HUES48 (cell line): ENCODE measurements at regions not wholly inside any gene's neighbourhood (a gene's known extent, or its start where the extent isn't known, plus 50 kb on each side); places are given as distances from the start of the nearest gene placed in this dataset.

Source experiments
- H3K27ac ChIP-seq: one replicate; pipeline ENCODE4 v1.7.0; 2013; ENCODE audit warnings: low read depth, low read length, inconsistent platforms
- H3K27me3 ChIP-seq: 2 replicates; pipeline ENCODE4 v1.6.1; 2013; ENCODE audit warnings: mild to moderate bottlenecking, low read length; ENCODE audit not compliant: control insufficient read depth, insufficient read depth
- H3K36me3 ChIP-seq: 2 replicates; pipeline ENCODE4 v1.6.1; 2013; ENCODE audit warnings: low read length; ENCODE audit not compliant: control insufficient read depth, insufficient read depth
- H3K4me1 ChIP-seq: 2 replicates; pipeline ENCODE4 v1.6.1; 2013; ENCODE audit warnings: mild to moderate bottlenecking, low read length; ENCODE audit not compliant: control insufficient read depth, insufficient read depth
- H3K4me3 ChIP-seq: 2 replicates; pipeline ENCODE4 v1.5.1; 2013; ENCODE audit warnings: mild to moderate bottlenecking, low read depth, low read length
- H3K9ac ChIP-seq: 2 replicates; pipeline ENCODE4 v1.6.1; 2013; ENCODE audit warnings: mild to moderate bottlenecking, low read depth, low read length, moderate library complexity
- H3K9me3 ChIP-seq: 2 replicates; pipeline ENCODE4 v1.6.1; 2013; ENCODE audit warnings: low read length; ENCODE audit not compliant: control insufficient read depth, insufficient read depth

GRCh38 chr13:104389691-104390090 is 1323.5 kb upstream of the SLC10A2 start:
- no peak overlapping the region for H3K27ac ChIP-seq
- no peak overlapping the region for H3K4me3 ChIP-seq
- H3K36me3 ChIP-seq, result no peaks in the 10 kb centered on the region
- no peaks in the 10 kb centered on the region for H3K4me1 ChIP-seq
- peaks cover 21% of the 10 kb centered on the region for H3K9me3 ChIP-seq
- no peaks in the 10 kb centered on the region for H3K27me3 ChIP-seq
- H3K9ac ChIP-seq, result no peak overlapping the region

- Histone ChIP-seq H3K36me3 (no peaks in the 10 kb centered on the region), H3K27ac (no peak overlapping the region), H3K4me1 (0 out of 2 replicates have a peak, but pooled peaks cover 3% of the 10 kb centered on the region), H3K4me3 (no peak overlapping the region), H3K9ac (no peak overlapping the region), H3K27me3 (no peaks in the 10 kb centered on the region), H3K9me3 (peaks cover 21% of the 10 kb centered on the region)
These were observed 1321.3 kb upstream of the SLC10A2 start for GRCh38 chr13:104387510-104387909.

- no peak overlapping the region for H3K4me3 ChIP-seq
- no peak overlapping the region for H3K9ac ChIP-seq
- no peaks in the 10 kb centered on the region for H3K36me3 ChIP-seq
- H3K27me3 ChIP-seq, result no peaks in the 10 kb centered on the region
- peaks cover 21% of the 10 kb centered on the region for H3K9me3 ChIP-seq
- H3K4me1 ChIP-seq, result 0 out of 2 replicates have a peak, but pooled peaks cover 6% of the 10 kb centered on the region
- H3K27ac ChIP-seq, result no peak overlapping the region
These were observed 1319.2 kb upstream of the SLC10A2 start for GRCh38 chr13:104385404-104385803.

GRCh38 chr13:104382951-104383350 is 1316.7 kb upstream of the SLC10A2 start:
- Histone ChIP-seq H3K4me1 (0 out of 2 replicates have a peak, but pooled peaks cover 6% of the 10 kb centered on the region), H3K9ac (no peak overlapping the region), H3K27me3 (no peaks in the 10 kb centered on the region), H3K36me3 (no peaks in the 10 kb centered on the region), H3K27ac (no peak overlapping the region), H3K9me3 (peaks cover 5% of the 10 kb centered on the region; the same call in 1 of the 2 replicates), H3K4me3 (no peak overlapping the region)

- H3K4me1 ChIP-seq, result no peaks in the 10 kb centered on the region
- no peaks in the 10 kb centered on the region for H3K36me3 ChIP-seq
- H3K27ac ChIP-seq, result no peak overlapping the region
- H3K4me3 ChIP-seq, result no peak overlapping the region
- no peaks in the 10 kb centered on the region for H3K9me3 ChIP-seq
- H3K9ac ChIP-seq, result no peak overlapping the region
- H3K27me3 ChIP-seq, result no peaks in the 10 kb centered on the region
These were observed 1310.4 kb upstream of the SLC10A2 start for GRCh38 chr13:104376588-104376987.

GRCh38 chr13:104375614-104376013 is 1309.4 kb upstream of the SLC10A2 start:
- Histone ChIP-seq H3K4me3 (no peak overlapping the region), H3K36me3 (no peaks in the 10 kb centered on the region), H3K4me1 (no peaks in the 10 kb centered on the region), H3K9me3 (no peaks in the 10 kb centered on the region), H3K27ac (no peak overlapping the region), H3K27me3 (no peaks in the 10 kb centered on the region), H3K9ac (no peak overlapping the region)

GRCh38 chr13:104372095-104372655 is 1306.0 kb upstream of the SLC10A2 start:
- Histone ChIP-seq H3K4me1 (no peaks in the 10 kb centered on the region), H3K9ac (no peak overlapping the region), H3K36me3 (no peaks in the 10 kb centered on the region), H3K27me3 (no peaks in the 10 kb centered on the region), H3K9me3 (no peaks in the 10 kb centered on the region), H3K4me3 (no peak overlapping the region), H3K27ac (no peak overlapping the region)

GRCh38 chr13:104365430-104365829 is 1299.2 kb upstream of the SLC10A2 start:
- Histone ChIP-seq H3K27ac (no peak overlapping the region), H3K36me3 (no peaks in the 10 kb centered on the region), H3K4me1 (no peaks in the 10 kb centered on the region), H3K9ac (no peak overlapping the region), H3K4me3 (no peak overlapping the region), H3K9me3 (no peaks in the 10 kb centered on the region), H3K27me3 (no peaks in the 10 kb centered on the region)

- H3K27ac ChIP-seq, result no peak overlapping the region
- H3K4me3 ChIP-seq, result no peak overlapping the region
- no peaks in the 10 kb centered on the region for H3K9me3 ChIP-seq
- H3K27me3 ChIP-seq, result no peaks in the 10 kb centered on the region
- H3K36me3 ChIP-seq, result no peaks in the 10 kb centered on the region
- no peaks in the 10 kb centered on the region for H3K4me1 ChIP-seq
- no peak overlapping the region for H3K9ac ChIP-seq
These were observed 1291.6 kb upstream of the SLC10A2 start for GRCh38 chr13:104357672-104358354.

- no peak overlapping the region for H3K27ac ChIP-seq
These were observed 1291.0 kb upstream of the SLC10A2 start for GRCh38 chr13:104357174-104357573.

GRCh38 chr13:104355041-104355670 is 1288.9 kb upstream of the SLC10A2 start:
- H3K4me1 ChIP-seq, result no peaks in the 10 kb centered on the region
- H3K27ac ChIP-seq, result no peak overlapping the region
- H3K27me3 ChIP-seq, result no peaks in the 10 kb centered on the region
- H3K9ac ChIP-seq, result no peak overlapping the region
- H3K36me3 ChIP-seq, result no peaks in the 10 kb centered on the region
- H3K4me3 ChIP-seq, result no peak overlapping the region
- peaks cover 2% of the 10 kb centered on the region; the same call in 1 of the 2 replicates for H3K9me3 ChIP-seq

More at GRCh38 chr13:104357174-104357573, 1291.0 kb upstream of the SLC10A2 start:
- Histone ChIP-seq H3K36me3 (no peaks in the 10 kb centered on the region), H3K9me3 (no peaks in the 10 kb centered on the region), H3K9ac (no peak overlapping the region), H3K4me1 (no peaks in the 10 kb centered on the region), H3K27me3 (no peaks in the 10 kb centered on the region), H3K4me3 (no peak overlapping the region)
